HepG2 (cell line): ENCODE measurements at regions not wholly inside any gene's neighbourhood (a gene's known extent, or its start where the extent isn't known, plus 50 kb on each side); places are given as distances from the start of the nearest gene placed in this dataset.

Experiments
- CEBPB ChIP-seq: IDR thresholded peaks from 2 replicates; pipeline ENCODE4 v1.6.1; 2011; ENCODE audit warnings: low read depth, low read length, improper control_type of control experiment, borderline replicate concordance
- ESRRA ChIP-seq: sonication (generic); formaldehyde crosslinking; IDR thresholded peaks from 2 replicates; pipeline ENCODE4 v1.5.1; 2020; ENCODE audit warnings: mild to moderate bottlenecking, low read depth, missing genetic modification reagents
- KLF16 ChIP-seq, 2 experiments: sonication (generic) in 1 of 2; formaldehyde crosslinking in 1 of 2; IDR thresholded peaks; 2 replicates each; pipeline versions ENCODE4 v1.6.1 to v1.8.0; 2016 to 2023; ENCODE audit warnings: missing genetic modification reagents in 2 of 2, missing compliant biosample characterization in 1 of 2
- NKX3-1 ChIP-seq: sonication (generic); formaldehyde crosslinking; IDR thresholded peaks from 2 replicates; pipeline ENCODE4 v1.5.0; 2020; ENCODE audit warnings: missing genetic modification reagents
- POLR2A ChIP-seq, 2 experiments: IDR thresholded peaks; 2 replicates each; pipeline ENCODE4 v1.6.1; 2011; ENCODE audit warnings: low read depth in 2 of 2, low read length in 2 of 2, mild to moderate bottlenecking in 1 of 2, moderate library complexity in 1 of 2; ENCODE audit not compliant: insufficient read depth in 1 of 2
- RAD21 ChIP-seq: fragments of 450-650 bp; formaldehyde crosslinking; IDR thresholded peaks from 2 replicates; pipeline ENCODE4 v1.5.0; 2020; ENCODE audit warnings: mild to moderate bottlenecking
- TAF1 ChIP-seq: sonication (generic); formaldehyde crosslinking; IDR thresholded peaks from 2 replicates; pipeline ENCODE4 v1.4.0; 2020; ENCODE audit warnings: missing genetic modification reagents
- TF ChIP-seq, protein P1 (sequence below): sonication (generic); formaldehyde crosslinking; IDR thresholded peaks from 2 replicates; pipeline ENCODE4 v1.5.0; 2020; ENCODE audit warnings: mild to moderate bottlenecking, missing genetic modification reagents, moderate library complexity
- TF ChIP-seq, protein P2 (sequence below): sonication (generic); formaldehyde crosslinking; IDR thresholded peaks from 2 replicates; pipeline ENCODE4 v1.4.0; 2020; ENCODE audit warnings: missing genetic modification reagents, borderline replicate concordance
- TF ChIP-seq, protein P3 (sequence below): sonication (generic); formaldehyde crosslinking; IDR thresholded peaks from 2 replicates; pipeline ENCODE4 v1.4.0; 2020; ENCODE audit warnings: mild to moderate bottlenecking, missing genetic modification reagents, borderline replicate concordance

DNA sequence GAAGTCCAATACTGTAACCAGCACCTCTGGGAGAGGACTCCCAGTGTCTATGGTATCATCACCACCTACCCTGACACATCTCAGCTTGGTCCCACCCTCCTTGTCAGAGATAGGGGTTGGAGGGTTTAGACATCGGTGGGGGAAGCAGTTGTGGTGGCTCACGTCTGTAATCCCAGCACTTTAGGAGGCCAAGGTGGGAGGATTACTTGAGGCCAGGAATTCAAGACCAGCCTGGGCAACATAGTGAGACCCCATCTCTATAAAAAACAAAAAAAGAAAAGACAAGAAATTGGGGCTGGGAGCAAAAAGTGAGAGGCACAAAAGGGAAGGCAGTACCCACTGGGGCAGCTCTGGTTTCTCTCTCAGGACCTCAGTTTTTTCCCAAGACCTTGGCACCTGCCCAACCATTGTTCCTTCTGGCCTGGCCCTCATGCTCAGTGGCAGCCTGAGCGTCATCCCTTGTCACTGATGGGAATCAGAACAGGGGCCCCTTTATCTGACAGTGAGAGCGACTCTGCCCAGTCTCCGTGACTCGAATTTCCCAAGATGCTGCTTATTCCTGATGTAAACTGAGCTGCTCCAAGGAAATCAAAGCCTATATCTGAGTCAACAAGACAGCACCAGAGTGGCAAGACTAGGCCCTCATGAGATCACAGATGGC lies 80.5 kb upstream of the HSPA9 start:
- TF ChIP-seq CEBPB = no peak
- TF ChIP-seq, protein P1, sequence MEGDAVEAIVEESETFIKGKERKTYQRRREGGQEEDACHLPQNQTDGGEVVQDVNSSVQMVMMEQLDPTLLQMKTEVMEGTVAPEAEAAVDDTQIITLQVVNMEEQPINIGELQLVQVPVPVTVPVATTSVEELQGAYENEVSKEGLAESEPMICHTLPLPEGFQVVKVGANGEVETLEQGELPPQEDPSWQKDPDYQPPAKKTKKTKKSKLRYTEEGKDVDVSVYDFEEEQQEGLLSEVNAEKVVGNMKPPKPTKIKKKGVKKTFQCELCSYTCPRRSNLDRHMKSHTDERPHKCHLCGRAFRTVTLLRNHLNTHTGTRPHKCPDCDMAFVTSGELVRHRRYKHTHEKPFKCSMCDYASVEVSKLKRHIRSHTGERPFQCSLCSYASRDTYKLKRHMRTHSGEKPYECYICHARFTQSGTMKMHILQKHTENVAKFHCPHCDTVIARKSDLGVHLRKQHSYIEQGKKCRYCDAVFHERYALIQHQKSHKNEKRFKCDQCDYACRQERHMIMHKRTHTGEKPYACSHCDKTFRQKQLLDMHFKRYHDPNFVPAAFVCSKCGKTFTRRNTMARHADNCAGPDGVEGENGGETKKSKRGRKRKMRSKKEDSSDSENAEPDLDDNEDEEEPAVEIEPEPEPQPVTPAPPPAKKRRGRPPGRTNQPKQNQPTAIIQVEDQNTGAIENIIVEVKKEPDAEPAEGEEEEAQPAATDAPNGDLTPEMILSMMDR (CRISPR knock-in tag) = no peak
- no peak for TF ChIP-seq NKX3-1 (CRISPR knock-in tag)
- no peak for TF ChIP-seq RAD21
- TF ChIP-seq KLF16 (CRISPR knock-in tag; IDR thresholded peaks at IDR 0.05) = no peak
- TF ChIP-seq, protein P2, sequence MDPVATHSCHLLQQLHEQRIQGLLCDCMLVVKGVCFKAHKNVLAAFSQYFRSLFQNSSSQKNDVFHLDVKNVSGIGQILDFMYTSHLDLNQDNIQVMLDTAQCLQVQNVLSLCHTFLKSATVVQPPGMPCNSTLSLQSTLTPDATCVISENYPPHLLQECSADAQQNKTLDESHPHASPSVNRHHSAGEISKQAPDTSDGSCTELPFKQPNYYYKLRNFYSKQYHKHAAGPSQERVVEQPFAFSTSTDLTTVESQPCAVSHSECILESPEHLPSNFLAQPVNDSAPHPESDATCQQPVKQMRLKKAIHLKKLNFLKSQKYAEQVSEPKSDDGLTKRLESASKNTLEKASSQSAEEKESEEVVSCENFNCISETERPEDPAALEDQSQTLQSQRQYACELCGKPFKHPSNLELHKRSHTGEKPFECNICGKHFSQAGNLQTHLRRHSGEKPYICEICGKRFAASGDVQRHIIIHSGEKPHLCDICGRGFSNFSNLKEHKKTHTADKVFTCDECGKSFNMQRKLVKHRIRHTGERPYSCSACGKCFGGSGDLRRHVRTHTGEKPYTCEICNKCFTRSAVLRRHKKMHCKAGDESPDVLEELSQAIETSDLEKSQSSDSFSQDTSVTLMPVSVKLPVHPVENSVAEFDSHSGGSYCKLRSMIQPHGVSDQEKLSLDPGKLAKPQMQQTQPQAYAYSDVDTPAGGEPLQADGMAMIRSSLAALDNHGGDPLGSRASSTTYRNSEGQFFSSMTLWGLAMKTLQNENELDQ (CRISPR knock-in tag) = no peak
- no peak for TF ChIP-seq ESRRA (CRISPR knock-in tag)
- TF ChIP-seq, protein P3, sequence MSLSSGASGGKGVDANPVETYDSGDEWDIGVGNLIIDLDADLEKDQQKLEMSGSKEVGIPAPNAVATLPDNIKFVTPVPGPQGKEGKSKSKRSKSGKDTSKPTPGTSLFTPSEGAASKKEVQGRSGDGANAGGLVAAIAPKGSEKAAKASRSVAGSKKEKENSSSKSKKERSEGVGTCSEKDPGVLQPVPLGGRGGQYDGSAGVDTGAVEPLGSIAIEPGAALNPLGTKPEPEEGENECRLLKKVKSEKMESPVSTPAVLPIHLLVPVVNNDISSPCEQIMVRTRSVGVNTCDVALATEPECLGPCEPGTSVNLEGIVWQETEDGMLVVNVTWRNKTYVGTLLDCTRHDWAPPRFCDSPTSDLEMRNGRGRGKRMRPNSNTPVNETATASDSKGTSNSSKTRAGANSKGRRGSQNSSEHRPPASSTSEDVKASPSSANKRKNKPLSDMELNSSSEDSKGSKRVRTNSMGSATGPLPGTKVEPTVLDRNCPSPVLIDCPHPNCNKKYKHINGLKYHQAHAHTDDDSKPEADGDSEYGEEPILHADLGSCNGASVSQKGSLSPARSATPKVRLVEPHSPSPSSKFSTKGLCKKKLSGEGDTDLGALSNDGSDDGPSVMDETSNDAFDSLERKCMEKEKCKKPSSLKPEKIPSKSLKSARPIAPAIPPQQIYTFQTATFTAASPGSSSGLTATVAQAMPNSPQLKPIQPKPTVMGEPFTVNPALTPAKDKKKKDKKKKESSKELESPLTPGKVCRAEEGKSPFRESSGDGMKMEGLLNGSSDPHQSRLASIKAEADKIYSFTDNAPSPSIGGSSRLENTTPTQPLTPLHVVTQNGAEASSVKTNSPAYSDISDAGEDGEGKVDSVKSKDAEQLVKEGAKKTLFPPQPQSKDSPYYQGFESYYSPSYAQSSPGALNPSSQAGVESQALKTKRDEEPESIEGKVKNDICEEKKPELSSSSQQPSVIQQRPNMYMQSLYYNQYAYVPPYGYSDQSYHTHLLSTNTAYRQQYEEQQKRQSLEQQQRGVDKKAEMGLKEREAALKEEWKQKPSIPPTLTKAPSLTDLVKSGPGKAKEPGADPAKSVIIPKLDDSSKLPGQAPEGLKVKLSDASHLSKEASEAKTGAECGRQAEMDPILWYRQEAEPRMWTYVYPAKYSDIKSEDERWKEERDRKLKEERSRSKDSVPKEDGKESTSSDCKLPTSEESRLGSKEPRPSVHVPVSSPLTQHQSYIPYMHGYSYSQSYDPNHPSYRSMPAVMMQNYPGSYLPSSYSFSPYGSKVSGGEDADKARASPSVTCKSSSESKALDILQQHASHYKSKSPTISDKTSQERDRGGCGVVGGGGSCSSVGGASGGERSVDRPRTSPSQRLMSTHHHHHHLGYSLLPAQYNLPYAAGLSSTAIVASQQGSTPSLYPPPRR = no peak
- TF ChIP-seq TAF1 (CRISPR knock-in tag) = no peak
- no peak for TF ChIP-seq POLR2A (IDR thresholded peaks at IDR 0.05; ENCODE audit: insufficient read depth in 1 of 2, low read depth in 2 of 2, low read length in 2 of 2)
